Hepatocyte (in vitro differentiated cells): ENCODE measurements at regions not wholly inside any gene's neighbourhood (a gene's known extent, or its start where the extent isn't known, plus 50 kb on each side); places are given as distances from the start of the nearest gene placed in this dataset.
A peak's percentile ranks its signal among the peaks of the same experiment; 100 is the strongest.

Experiments
- DNase-seq: peaks from one replicate; pipeline ENCODE4 v3.0.0-alpha.2; 2016; ENCODE audit warnings: low spot score
- H2AFZ ChIP-seq: fragments of 200-600 bp; sonication (generic); 2 replicates; pipeline ENCODE4 v1.6.0; 2016; ENCODE audit warnings: antibody characterized with exemption, mild to moderate bottlenecking
- H3K27ac ChIP-seq: fragments of 200-600 bp; sonication (generic); 2 replicates; pipeline ENCODE4 v1.5.1; 2016; ENCODE audit warnings: mild to moderate bottlenecking
- H3K27me3 ChIP-seq: fragments of 200-600 bp; sonication (generic); 2 replicates; pipeline ENCODE4 v1.6.1; 2016
- H3K36me3 ChIP-seq: fragments of 200-600 bp; sonication (generic); replicated peaks from 2 replicates; pipeline ENCODE4 v1.5.1; 2016; ENCODE audit warnings: low read depth; ENCODE audit not compliant: insufficient read depth
- H3K4me1 ChIP-seq: fragments of 200-600 bp; sonication (generic); 2 replicates; pipeline ENCODE4 v1.5.1; 2016; ENCODE audit warnings: mild to moderate bottlenecking, moderate library complexity; ENCODE audit not compliant: insufficient read depth
- H3K4me2 ChIP-seq: fragments of 200-600 bp; sonication (generic); 2 replicates; pipeline ENCODE4 v1.6.0; 2016
- H3K4me3 ChIP-seq: fragments of 200-600 bp; sonication (generic); 2 replicates; pipeline ENCODE4 v1.5.1; 2016; ENCODE audit warnings: mild to moderate bottlenecking
- H3K79me2 ChIP-seq: fragments of 200-600 bp; sonication (generic); 2 replicates; pipeline ENCODE4 v1.6.0; 2017; ENCODE audit warnings: mild to moderate bottlenecking
- H3K9me2 ChIP-seq: fragments of 200-600 bp; sonication (generic); replicated peaks from 2 replicates; pipeline ENCODE4 v1.6.0; 2017; ENCODE audit warnings: mild to moderate bottlenecking; ENCODE audit not compliant: insufficient read depth
- H3K9me3 ChIP-seq: fragments of 200-600 bp; sonication (generic); 2 replicates; pipeline ENCODE4 v1.5.1; 2016; ENCODE audit warnings: low read depth, mild to moderate bottlenecking
- H4K20me1 ChIP-seq: fragments of 200-600 bp; sonication (generic); 2 replicates; pipeline ENCODE4 v1.6.0; 2016; ENCODE audit warnings: mild to moderate bottlenecking; ENCODE audit not compliant: insufficient read depth, poor library complexity, severe bottlenecking
- CTCF ChIP-seq: fragments of 200-600 bp; sonication (generic); IDR thresholded peaks from 2 replicates; pipeline ENCODE4 v1.5.1; 2016; ENCODE audit warnings: antibody characterized with exemption, mild to moderate bottlenecking; ENCODE audit not compliant: poor library complexity
- EZH2 ChIP-seq: fragments of 200-600 bp; sonication (generic); IDR thresholded peaks from 2 replicates; pipeline ENCODE4 v1.6.1; 2016; ENCODE audit warnings: antibody characterized with exemption, mild to moderate bottlenecking, borderline replicate concordance
- EZH2phosphoT487 ChIP-seq: fragments of 200-600 bp; sonication (generic); IDR thresholded peaks from one replicate; pipeline ENCODE4 v1.6.1; 2018; ENCODE audit warnings: antibody characterized with exemption, mild to moderate bottlenecking, low read depth, moderate library complexity; ENCODE audit not compliant: unreplicated experiment, severe bottlenecking
- WGBS: methylation state at CpG from one replicate; pipeline ENCODE4 v1.1.6; 2016; ENCODE audit warnings: low lambda C conversion rate; ENCODE audit errors: missing lambda C conversion rate; 5-methylcytosine and 5-hydroxymethylcytosine counted together

- Histone ChIP-seq H3K9me3 (no peaks in the 10 kb centered on the region), H3K4me1 (no peaks in the 10 kb centered on the region), H3K27me3 (no peaks in the 10 kb centered on the region), H2AFZ (no peak overlapping the region), H3K27ac (no peak overlapping the region), H3K79me2 (no peaks in the 10 kb centered on the region), H3K9me2 (no peaks in the 10 kb centered on the region), H3K36me3 (no peaks in the 10 kb centered on the region), H4K20me1 (no peaks in the 10 kb centered on the region), H3K4me3 (no peak overlapping the region), H3K4me2 (no peak overlapping the region)
- 82% methylated on average over 5 of the region's 5 CpGs for WGBS
- peak; percentile 38 for DNase-seq
- no peak for TF ChIP-seq CTCF
- TF ChIP-seq EZH2: no peak
- no peak for TF ChIP-seq EZH2phosphoT487
Observed at GRCh38 chr7:138226001-138226476, 149.8 kb downstream of the AKR1D1 start.

GRCh38 chr7:138226745-138227279 is 150.6 kb downstream of the AKR1D1 start:
- no peak overlapping the region for H3K4me2 ChIP-seq
- H3K36me3 ChIP-seq: no peaks in the 10 kb centered on the region
- no peaks in the 10 kb centered on the region for H3K9me2 ChIP-seq
- WGBS: 91% methylated on average over 4 of the region's 4 CpGs
- no peak overlapping the region for H2AFZ ChIP-seq
- no peak for TF ChIP-seq EZH2phosphoT487
- no peak for TF ChIP-seq EZH2
- no peak for TF ChIP-seq CTCF
- DNase-seq: no peak
- no peaks in the 10 kb centered on the region for H3K9me3 ChIP-seq
- H3K4me1 ChIP-seq: no peaks in the 10 kb centered on the region
- no peaks in the 10 kb centered on the region for H4K20me1 ChIP-seq
- H3K27me3 ChIP-seq: no peaks in the 10 kb centered on the region
- no peaks in the 10 kb centered on the region for H3K79me2 ChIP-seq
- H3K27ac ChIP-seq: no peak overlapping the region
- H3K4me3 ChIP-seq: no peak overlapping the region

- Histone ChIP-seq H4K20me1 (no peaks in the 10 kb centered on the region), H3K4me2 (no peak overlapping the region), H3K79me2 (no peaks in the 10 kb centered on the region), H3K36me3 (no peaks in the 10 kb centered on the region), H3K4me3 (no peak overlapping the region), H3K9me3 (no peaks in the 10 kb centered on the region), H2AFZ (no peak overlapping the region), H3K4me1 (no peaks in the 10 kb centered on the region), H3K9me2 (no peaks in the 10 kb centered on the region), H3K27ac (no peak overlapping the region), H3K27me3 (no peaks in the 10 kb centered on the region)
- TF ChIP-seq CTCF (no peak), EZH2 (no peak), EZH2phosphoT487 (no peak)
- no peak for DNase-seq
- 91% methylated on average over 7 of the region's 7 CpGs for WGBS
Observed at GRCh38 chr7:138228119-138228518, 151.9 kb downstream of the AKR1D1 start.
